NCI-H748 (cell line): ENCODE measurements at regions not wholly inside any gene's neighbourhood (a gene's known extent, or its start where the extent isn't known, plus 50 kb on each side); places are given as distances from the start of the nearest gene placed in this dataset.
"Not testable (repeated sequence)": the region's sequence is repeated elsewhere in the genome, so short reads cannot be mapped to it uniquely, and the experiment has no call there.

Experiments
- DNase-seq: peaks from one replicate; lab custom pipeline; 2025; ENCODE audit not compliant: unreplicated experiment; lab: John Stamatoyannopoulos, UW

- DNase-seq = not testable (repeated sequence)
These were observed 135.2 kb downstream of the FAM72B start for GRCh38 chr1:121048769-121049443.

GRCh38 chr1:121050097-121050496 lies 134.0 kb downstream of the FAM72B start:
- DNase-seq = not testable (repeated sequence)

GRCh38 chr1:121051161-121051790 lies 132.9 kb downstream of the FAM72B start:
- DNase-seq = not testable (repeated sequence)

- DNase-seq = not testable (repeated sequence)
These were observed 132.0 kb downstream of the FAM72B start for GRCh38 chr1:121052081-121052660.

- DNase-seq = not testable (repeated sequence)
These were observed 129.2 kb downstream of the FAM72B start for GRCh38 chr1:121054928-121055327.

- not testable (repeated sequence) for DNase-seq
These were observed 117.2 kb downstream of the FAM72B start for GRCh38 chr1:121066925-121067324.

- DNase-seq = not testable (repeated sequence)
These were observed 115.2 kb downstream of the FAM72B start for GRCh38 chr1:121068738-121069499.

- not testable (repeated sequence) for DNase-seq
These were observed 110.3 kb downstream of the FAM72B start for GRCh38 chr1:121073852-121074251.

GRCh38 chr1:121075254-121075805 lies 108.8 kb downstream of the FAM72B start:
- not testable (repeated sequence) for DNase-seq

GRCh38 chr1:121076674-121077073 lies 107.5 kb downstream of the FAM72B start:
- DNase-seq = not testable (repeated sequence)

GRCh38 chr1:121079655-121080054 lies 104.5 kb downstream of the FAM72B start:
- not testable (repeated sequence) for DNase-seq

GRCh38 chr1:121080197-121080903 lies 103.8 kb downstream of the FAM72B start:
- DNase-seq = not testable (repeated sequence)

GRCh38 chr1:121080904-121081264 lies 103.3 kb downstream of the FAM72B start:
- not testable (repeated sequence) for DNase-seq

GRCh38 chr1:121081625-121082199 lies 102.4 kb downstream of the FAM72B start:
- not testable (repeated sequence) for DNase-seq

GRCh38 chr1:121082995-121083394 lies 101.1 kb downstream of the FAM72B start:
- not testable (repeated sequence) for DNase-seq

GRCh38 chr1:121086249-121086648 lies 97.9 kb downstream of the FAM72B start:
- not testable (repeated sequence) for DNase-seq

- not testable (repeated sequence) for DNase-seq
These were observed 96.9 kb downstream of the FAM72B start for GRCh38 chr1:121087221-121087620.

- not testable (repeated sequence) for DNase-seq
These were observed 95.6 kb downstream of the FAM72B start for GRCh38 chr1:121088568-121088967.

- DNase-seq = not testable (repeated sequence)
These were observed 91.7 kb downstream of the FAM72B start for GRCh38 chr1:121092329-121092968.

GRCh38 chr1:121095014-121095413 lies 89.1 kb downstream of the FAM72B start:
- not testable (repeated sequence) for DNase-seq
